Subcutaneous adipose tissue (tissue), 1 donor: ENCODE measurements at regions not wholly inside any gene's neighbourhood (a gene's known extent, or its start where the extent isn't known, plus 50 kb on each side); places are given as distances from the start of the nearest gene placed in this dataset.

Experiments
- TF ChIP-seq, protein P1 (sequence below): fragments of 450-650 bp; IDR thresholded peaks from one replicate; pipeline ENCODE4 v1.5.1; 2016; ENCODE audit warnings: low read depth, mild to moderate bottlenecking, control low read depth, antibody characterized with exemption, moderate library complexity

DNA sequence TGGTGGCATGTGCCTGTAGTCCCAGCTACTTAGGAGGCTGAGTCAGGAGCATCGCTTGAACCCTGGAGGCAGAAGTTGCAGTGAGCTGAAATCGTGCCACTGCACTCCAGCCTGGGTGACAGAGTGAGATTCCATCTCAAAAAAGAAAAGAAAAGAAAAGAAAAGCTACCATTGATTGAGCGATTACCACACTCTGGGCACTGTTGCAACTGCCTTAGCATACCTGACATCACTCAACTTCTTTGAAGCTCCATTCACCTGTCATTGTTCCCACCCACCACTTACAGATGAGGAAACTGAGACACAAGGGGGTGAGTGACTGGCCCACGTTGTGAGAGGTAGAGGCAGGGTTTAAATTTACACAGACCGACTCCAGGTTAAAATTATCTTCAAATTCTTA lies 442.1 kb upstream of the SULF2 start:
- TF ChIP-seq, protein P1, sequence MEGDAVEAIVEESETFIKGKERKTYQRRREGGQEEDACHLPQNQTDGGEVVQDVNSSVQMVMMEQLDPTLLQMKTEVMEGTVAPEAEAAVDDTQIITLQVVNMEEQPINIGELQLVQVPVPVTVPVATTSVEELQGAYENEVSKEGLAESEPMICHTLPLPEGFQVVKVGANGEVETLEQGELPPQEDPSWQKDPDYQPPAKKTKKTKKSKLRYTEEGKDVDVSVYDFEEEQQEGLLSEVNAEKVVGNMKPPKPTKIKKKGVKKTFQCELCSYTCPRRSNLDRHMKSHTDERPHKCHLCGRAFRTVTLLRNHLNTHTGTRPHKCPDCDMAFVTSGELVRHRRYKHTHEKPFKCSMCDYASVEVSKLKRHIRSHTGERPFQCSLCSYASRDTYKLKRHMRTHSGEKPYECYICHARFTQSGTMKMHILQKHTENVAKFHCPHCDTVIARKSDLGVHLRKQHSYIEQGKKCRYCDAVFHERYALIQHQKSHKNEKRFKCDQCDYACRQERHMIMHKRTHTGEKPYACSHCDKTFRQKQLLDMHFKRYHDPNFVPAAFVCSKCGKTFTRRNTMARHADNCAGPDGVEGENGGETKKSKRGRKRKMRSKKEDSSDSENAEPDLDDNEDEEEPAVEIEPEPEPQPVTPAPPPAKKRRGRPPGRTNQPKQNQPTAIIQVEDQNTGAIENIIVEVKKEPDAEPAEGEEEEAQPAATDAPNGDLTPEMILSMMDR: no peak

DNA sequence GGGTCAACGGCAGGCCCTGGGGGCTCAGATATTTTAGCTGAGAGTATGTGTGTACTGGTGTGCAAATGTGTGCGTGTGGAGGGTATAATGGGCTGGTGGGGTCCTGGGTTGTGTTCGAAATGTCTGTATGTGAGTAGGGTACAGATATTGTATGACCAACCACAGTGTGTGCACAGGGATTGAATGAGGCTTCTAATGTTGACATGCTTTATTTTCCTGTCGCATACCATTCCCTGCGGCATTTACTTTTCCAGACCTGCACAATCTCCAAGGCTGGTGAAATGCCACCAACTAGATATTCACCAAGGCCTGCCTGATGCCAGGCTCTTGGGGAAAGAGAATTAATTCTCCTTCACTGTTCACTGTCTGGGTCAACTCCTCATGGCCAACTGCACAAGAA lies 441.4 kb upstream of the SULF2 start:
- TF ChIP-seq, protein P1: no peak

DNA sequence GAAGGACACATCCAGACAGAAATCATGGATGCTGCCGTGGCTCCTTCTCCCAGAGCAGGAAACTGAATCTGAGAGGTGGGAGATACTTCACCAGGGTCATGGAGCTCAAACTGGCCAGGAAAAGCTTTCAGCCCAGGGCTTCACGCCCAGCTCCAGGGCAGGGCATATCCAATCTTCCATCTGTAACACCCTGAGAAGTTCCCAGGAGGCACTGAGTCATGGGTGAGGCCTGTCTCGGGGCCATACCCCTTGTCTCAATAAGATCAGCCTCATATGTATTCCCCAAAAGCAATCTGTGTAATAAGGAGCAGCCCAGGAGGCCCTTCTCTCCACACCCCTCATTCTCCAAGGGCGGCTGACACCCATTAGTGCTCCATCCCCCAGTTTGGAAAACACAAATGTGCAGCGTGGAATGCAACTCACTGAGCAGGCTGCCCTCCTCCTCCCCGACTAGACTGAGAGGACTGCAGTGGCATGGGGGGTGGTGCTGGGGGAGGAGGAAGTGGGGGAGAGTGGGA lies 439.3 kb upstream of the SULF2 start:
- TF ChIP-seq, protein P1: no peak

DNA sequence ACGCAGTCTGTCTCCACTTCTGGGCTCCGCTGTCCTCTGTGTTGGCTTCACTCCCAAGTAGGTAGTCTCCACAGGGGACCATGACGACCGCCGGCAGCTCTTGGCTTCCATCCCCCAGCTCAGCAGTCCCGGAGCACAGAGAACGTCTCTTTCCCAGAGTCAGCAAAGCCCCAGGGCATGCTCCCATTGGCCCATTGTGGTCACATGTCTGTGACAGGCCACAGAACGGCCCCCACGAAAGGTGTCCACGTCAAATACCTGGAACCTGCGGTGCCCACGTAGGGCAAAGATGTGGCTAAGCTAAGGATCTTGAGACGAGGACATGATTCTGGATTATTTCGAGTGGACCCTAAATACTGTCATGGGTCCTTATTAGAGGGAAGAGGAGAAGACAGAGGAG lies 438.4 kb upstream of the SULF2 start:
- TF ChIP-seq, protein P1: no peak

DNA sequence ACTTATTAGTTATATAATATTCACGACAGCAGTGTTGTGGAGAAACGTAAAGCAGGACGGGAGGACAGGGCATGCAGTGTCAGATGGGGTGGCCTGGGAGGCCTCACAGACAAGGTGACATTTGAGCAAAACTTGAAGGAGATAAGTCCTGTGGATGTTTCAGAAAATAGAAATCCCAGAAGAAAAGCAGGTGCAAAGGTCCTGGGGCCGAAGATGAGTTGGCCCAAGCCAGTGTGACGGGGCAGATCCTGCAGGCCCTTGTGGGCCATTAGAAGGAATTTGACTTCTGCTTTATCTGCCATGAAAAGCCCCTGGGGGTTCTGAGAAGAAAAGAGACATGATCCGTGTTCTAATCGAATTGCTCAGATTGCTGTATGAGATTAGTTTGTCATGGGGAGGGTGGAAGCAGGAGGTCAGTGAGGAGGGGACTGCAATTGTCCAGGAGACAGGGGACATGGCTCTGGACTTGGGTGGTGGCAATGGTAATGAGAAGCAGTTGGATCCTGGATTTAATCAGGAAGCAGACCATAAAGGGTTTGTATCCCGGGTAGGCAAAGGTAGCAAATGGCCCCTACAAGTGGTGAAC lies 437.4 kb upstream of the SULF2 start:
- TF ChIP-seq, protein P1: no peak

DNA sequence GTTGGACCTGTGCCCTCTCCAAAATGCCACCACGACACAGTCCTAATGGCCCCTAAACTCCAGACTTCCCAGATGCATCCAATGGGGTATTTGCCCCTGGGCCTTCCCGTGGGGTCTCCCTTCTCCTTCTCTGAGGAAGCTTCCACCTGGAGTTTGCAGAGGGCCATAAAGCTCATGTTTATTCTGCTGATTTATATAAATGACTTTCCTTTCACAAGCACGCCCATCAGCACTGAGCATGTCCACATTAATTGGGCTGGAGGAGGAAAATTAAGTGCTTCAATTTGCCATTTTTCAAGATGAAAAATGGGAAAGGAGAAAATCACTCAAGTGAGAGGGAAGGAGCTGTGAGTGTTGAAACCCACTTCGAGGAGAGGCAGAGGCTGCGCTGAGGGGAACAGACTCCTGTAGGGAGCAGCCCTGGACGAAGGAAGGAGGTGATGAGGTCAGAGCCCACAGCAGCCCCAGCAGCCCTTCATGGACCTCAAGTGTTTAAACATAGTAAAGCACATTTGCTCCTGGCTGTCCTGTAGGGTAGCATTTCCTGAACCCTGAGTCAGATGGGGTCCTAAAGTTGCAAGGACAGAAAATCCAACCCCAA lies 434.9 kb upstream of the SULF2 start:
- TF ChIP-seq, protein P1: no peak

DNA sequence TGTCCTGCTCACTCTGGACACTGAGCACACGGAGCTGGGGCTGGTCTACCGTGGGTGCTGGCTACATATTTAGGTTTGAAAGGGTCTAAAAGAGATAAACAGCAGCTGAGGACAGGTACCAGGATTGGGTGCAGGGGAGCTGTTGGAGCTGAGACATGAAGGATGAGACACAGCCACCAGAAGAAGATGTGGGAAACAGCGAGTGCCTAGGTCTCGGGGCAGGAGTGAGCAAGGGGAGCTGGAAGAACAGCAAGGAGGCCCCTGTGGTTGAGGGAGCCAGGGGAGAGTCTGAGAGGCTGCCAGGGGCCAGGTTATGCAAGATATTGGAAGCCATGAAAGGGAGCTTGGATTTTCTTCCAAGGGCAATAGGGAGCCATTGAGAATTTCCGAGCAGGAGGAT lies 434.0 kb upstream of the SULF2 start:
- TF ChIP-seq, protein P1: no peak
